Right lobe of liver (tissue), 4 donors: ENCODE measurements at regions not wholly inside any gene's neighbourhood (a gene's known extent, or its start where the extent isn't known, plus 50 kb on each side); places are given as distances from the start of the nearest gene placed in this dataset.

ENCODE experiments used
- POLR2A ChIP-seq: fragments of 450-650 bp; IDR thresholded peaks from one replicate; pipeline ENCODE4 v1.6.1; 2017; ENCODE audit warnings: antibody characterized with exemption, mild to moderate bottlenecking
- TF ChIP-seq, protein P1 (sequence below), 4 donors: fragments of 200-600 bp in 3 of 4; fragments of 450-650 bp in 1 of 4; IDR thresholded peaks; one replicate each; pipeline versions ENCODE4 v1.5.1 to v1.8.0; 2016 to 2022; ENCODE audit warnings: antibody characterized with exemption in 4 of 4, mild to moderate bottlenecking in 2 of 4
- donor health status: DM: no; HTN: no; CAD: no.
- donor health status: DM: no; HTN: no; CAD: no.
- donor health status: DM: no; HTN: yes; CAD: no.

DNA sequence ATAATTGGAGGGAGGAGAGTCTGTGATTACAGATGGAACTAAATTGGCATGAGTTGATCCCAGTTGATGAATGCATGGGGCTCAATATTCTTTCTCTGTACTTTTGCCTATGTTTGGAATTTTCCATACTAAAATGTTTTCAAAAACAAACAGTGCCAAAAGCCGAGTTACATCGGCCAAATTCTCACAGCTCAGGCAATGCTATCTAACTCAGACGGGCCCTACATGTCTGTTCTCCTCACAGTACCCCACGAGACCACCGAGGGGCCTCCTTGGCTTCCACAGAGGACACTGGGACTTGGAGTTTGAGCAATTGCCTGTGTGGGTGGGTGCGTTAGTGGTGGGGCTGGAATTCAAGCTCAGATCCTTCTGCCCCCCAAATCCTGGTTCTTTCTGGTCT, 413.2 kb downstream of the CDH26 start:
- TF ChIP-seq POLR2A = no peak
- TF ChIP-seq, protein P1, sequence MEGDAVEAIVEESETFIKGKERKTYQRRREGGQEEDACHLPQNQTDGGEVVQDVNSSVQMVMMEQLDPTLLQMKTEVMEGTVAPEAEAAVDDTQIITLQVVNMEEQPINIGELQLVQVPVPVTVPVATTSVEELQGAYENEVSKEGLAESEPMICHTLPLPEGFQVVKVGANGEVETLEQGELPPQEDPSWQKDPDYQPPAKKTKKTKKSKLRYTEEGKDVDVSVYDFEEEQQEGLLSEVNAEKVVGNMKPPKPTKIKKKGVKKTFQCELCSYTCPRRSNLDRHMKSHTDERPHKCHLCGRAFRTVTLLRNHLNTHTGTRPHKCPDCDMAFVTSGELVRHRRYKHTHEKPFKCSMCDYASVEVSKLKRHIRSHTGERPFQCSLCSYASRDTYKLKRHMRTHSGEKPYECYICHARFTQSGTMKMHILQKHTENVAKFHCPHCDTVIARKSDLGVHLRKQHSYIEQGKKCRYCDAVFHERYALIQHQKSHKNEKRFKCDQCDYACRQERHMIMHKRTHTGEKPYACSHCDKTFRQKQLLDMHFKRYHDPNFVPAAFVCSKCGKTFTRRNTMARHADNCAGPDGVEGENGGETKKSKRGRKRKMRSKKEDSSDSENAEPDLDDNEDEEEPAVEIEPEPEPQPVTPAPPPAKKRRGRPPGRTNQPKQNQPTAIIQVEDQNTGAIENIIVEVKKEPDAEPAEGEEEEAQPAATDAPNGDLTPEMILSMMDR (IDR thresholded peaks at IDR 0.05) = no peak
